ENCODE measurements at regions not wholly inside any gene's neighbourhood (a gene's known extent, or its start where the extent isn't known, plus 50 kb on each side); places are given as distances from the start of the nearest gene placed in this dataset.

GRCh38 chr20:24823176-24823784 is 125.8 kb upstream of the CST7 start:
- no peak overlapping the region for H3K27ac Mint-ChIP-seq

GRCh38 chr20:24823989-24824693 is 124.9 kb upstream of the CST7 start:
- Mint-ChIP-seq H3K27me3 (ENCODE audit: low read depth) (no peaks in the 10 kb centered on the region), H3K4me3 (no peak overlapping the region), H3K36me3 (ENCODE audit: low read depth) (no peaks in the 10 kb centered on the region), H3K4me1 (ENCODE audit: low read depth) (no peaks in the 10 kb centered on the region), H3K9me3 (no peaks in the 10 kb centered on the region), H3K27ac (no peak overlapping the region)
- no peak for DNase-seq (ENCODE audit: low spot score)

More at GRCh38 chr20:24823176-24823784, 125.8 kb upstream of the CST7 start:
- no peak overlapping the region for H3K4me3 Mint-ChIP-seq
- no peak for DNase-seq (ENCODE audit: low spot score)
- no peaks in the 10 kb centered on the region for H3K36me3 Mint-ChIP-seq (ENCODE audit: low read depth)
- H3K9me3 Mint-ChIP-seq = no peaks in the 10 kb centered on the region
- no peaks in the 10 kb centered on the region for H3K27me3 Mint-ChIP-seq (ENCODE audit: low read depth)
- H3K4me1 Mint-ChIP-seq (ENCODE audit: low read depth) = no peaks in the 10 kb centered on the region

- no peaks in the 10 kb centered on the region for H3K4me1 Mint-ChIP-seq (ENCODE audit: low read depth)
- H3K36me3 Mint-ChIP-seq (ENCODE audit: low read depth) = no peaks in the 10 kb centered on the region
- H3K27ac Mint-ChIP-seq = no peak overlapping the region
- H3K4me3 Mint-ChIP-seq = no peak overlapping the region
- no peaks in the 10 kb centered on the region for H3K27me3 Mint-ChIP-seq (ENCODE audit: low read depth)
- no peak for DNase-seq (ENCODE audit: low spot score)
- H3K9me3 Mint-ChIP-seq = no peaks in the 10 kb centered on the region
Measured at GRCh38 chr20:24825591-24825990, 123.5 kb upstream of the CST7 start.

DNA sequence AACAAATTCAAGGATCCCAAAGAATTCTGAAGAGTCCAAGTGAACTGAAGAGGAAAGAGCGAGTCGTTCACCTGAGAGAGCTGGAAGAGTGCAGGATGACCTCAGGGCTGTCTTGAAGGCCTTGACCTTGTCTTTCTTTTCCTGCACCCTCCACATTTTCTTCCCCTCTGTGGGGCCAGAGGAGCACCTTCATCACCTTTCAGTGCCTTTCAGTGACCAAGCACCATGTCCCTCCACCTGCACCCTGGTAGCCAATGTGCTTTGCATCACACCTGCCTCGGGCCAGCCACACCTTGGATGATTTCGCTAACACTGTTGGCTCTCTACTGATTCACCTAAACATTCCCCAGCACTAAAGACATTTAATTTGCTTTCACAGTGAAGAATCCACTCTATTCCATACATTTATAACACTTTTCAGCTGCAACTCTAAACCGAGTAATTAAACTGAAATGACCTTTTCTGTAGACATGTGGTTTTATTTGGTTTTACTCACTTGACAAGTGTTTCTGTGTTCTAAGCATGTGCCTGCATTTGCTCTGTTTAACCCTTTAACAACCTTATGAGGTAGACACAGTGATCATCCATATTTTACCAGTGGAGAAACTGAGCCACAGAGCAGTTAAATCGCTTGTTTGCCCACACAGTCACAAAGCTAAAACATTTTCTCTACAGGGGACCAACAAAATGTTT is 121.3 kb upstream of the CST7 start:
- no peaks in the 10 kb centered on the region for H3K27me3 Mint-ChIP-seq (ENCODE audit: low read depth)
- no peak for DNase-seq (ENCODE audit: low spot score)
- H3K36me3 Mint-ChIP-seq (ENCODE audit: low read depth) = no peaks in the 10 kb centered on the region
- no peak overlapping the region for H3K4me3 Mint-ChIP-seq
- H3K27ac Mint-ChIP-seq = no peak overlapping the region
- H3K9me3 Mint-ChIP-seq = no peaks in the 10 kb centered on the region
- no peaks in the 10 kb centered on the region for H3K4me1 Mint-ChIP-seq (ENCODE audit: low read depth)

DNA sequence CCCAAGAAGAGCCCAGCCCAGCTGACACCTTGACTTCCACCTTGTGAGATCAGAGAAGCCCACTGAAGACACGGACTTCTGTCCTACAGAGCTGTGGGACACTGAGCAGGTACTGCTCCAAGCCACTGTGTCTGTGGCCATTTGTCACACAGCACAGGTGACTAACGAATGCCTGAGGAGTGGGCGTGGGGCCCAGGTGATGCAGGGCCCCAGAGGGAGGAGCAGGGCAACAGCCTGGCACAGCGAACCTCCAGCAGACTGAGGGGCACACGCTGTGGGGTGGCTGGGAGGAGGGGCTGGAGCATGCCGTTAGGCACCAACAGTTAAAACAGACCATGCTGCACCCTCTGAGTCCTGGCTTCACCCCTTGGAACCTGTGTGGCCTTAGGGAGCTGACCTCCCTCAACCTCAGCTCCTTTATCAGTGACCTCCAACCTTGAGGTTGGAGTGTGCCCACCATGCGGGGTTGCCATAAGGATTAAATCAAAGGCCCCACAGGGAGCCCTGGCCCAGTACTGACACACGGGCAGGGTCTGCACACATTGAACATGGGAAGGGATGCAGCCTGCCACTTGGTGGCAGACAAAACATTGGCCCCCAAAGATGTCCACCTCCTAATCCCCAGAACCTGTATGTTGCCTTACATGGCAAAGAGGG is 119.9 kb upstream of the CST7 start:
- no peaks in the 10 kb centered on the region for H3K27me3 Mint-ChIP-seq (ENCODE audit: low read depth)
- H3K4me3 Mint-ChIP-seq = no peak overlapping the region
- no peak for DNase-seq (ENCODE audit: low spot score)
- H3K4me1 Mint-ChIP-seq (ENCODE audit: low read depth) = no peaks in the 10 kb centered on the region
- no peaks in the 10 kb centered on the region for H3K36me3 Mint-ChIP-seq (ENCODE audit: low read depth)
- H3K9me3 Mint-ChIP-seq = no peaks in the 10 kb centered on the region
- H3K27ac Mint-ChIP-seq = no peak overlapping the region

- no peaks in the 10 kb centered on the region for H3K27me3 Mint-ChIP-seq (ENCODE audit: low read depth)
- DNase-seq (ENCODE audit: low spot score) = no peak
- H3K9me3 Mint-ChIP-seq = no peaks in the 10 kb centered on the region
- no peaks in the 10 kb centered on the region for H3K4me1 Mint-ChIP-seq (ENCODE audit: low read depth)
- H3K36me3 Mint-ChIP-seq (ENCODE audit: low read depth) = no peaks in the 10 kb centered on the region
- no peak overlapping the region for H3K27ac Mint-ChIP-seq
- H3K4me3 Mint-ChIP-seq = no peak overlapping the region
Measured at GRCh38 chr20:24829649-24830370, 119.3 kb upstream of the CST7 start.

DNA sequence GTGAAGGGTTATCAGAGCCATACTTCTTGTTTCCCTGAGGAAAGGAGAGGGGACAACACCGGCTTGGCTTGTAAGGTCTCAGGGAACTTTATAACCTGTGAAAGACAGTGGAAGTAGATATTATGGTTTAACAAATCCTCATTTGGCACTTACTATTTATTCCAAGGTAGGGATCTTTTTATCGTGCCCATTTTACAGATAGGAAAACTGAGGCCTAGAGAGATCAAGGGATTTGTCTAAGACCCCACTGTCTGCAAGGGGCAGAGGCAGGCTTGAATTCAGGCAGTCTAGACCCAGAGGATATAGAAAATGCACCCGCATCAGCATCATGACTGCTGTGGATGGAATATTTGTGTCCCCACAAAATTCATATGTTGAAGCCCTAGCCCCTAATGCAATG is 118.4 kb upstream of the CST7 start:
- Mint-ChIP-seq H3K27me3 (ENCODE audit: low read depth) (no peaks in the 10 kb centered on the region), H3K4me1 (ENCODE audit: low read depth) (no peaks in the 10 kb centered on the region), H3K27ac (no peak overlapping the region), H3K9me3 (no peaks in the 10 kb centered on the region), H3K4me3 (no peak overlapping the region), H3K36me3 (ENCODE audit: low read depth) (no peaks in the 10 kb centered on the region)
- no peak for DNase-seq (ENCODE audit: low spot score)

- no peaks in the 10 kb centered on the region for H3K4me1 Mint-ChIP-seq (ENCODE audit: low read depth)
- H3K27me3 Mint-ChIP-seq (ENCODE audit: low read depth) = no peaks in the 10 kb centered on the region
- no peaks in the 10 kb centered on the region for H3K9me3 Mint-ChIP-seq
- H3K36me3 Mint-ChIP-seq (ENCODE audit: low read depth) = no peaks in the 10 kb centered on the region
- H3K27ac Mint-ChIP-seq = no peak overlapping the region
- no peak for DNase-seq (ENCODE audit: low spot score)
- no peak overlapping the region for H3K4me3 Mint-ChIP-seq
Measured at GRCh38 chr20:24831232-24831631, 117.8 kb upstream of the CST7 start.

DNA sequence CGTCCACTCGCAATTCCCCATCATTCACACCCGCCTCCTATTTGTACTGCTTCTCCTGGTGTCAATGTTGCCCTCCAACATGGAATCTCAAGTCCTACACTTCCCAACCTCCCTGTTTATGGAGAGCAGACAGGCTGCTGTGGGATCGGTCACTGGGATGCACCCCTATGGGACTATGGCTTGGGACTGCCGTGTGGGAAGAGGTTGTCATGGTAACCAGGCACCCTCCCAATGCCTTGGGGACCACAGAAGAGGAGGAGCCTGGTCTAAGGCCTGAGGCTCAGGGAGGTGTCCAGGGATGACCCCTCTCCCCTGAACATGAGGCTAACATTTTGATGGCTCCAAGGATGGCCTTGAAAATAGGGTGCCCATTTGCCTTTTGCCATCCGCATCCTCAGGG is 116.6 kb upstream of the CST7 start:
- Mint-ChIP-seq H3K36me3 (ENCODE audit: low read depth) (no peaks in the 10 kb centered on the region), H3K27ac (no peak overlapping the region), H3K27me3 (ENCODE audit: low read depth) (no peaks in the 10 kb centered on the region), H3K4me1 (ENCODE audit: low read depth) (no peaks in the 10 kb centered on the region), H3K4me3 (no peak overlapping the region), H3K9me3 (no peaks in the 10 kb centered on the region)
- DNase-seq (ENCODE audit: low spot score) = no peak

DNA sequence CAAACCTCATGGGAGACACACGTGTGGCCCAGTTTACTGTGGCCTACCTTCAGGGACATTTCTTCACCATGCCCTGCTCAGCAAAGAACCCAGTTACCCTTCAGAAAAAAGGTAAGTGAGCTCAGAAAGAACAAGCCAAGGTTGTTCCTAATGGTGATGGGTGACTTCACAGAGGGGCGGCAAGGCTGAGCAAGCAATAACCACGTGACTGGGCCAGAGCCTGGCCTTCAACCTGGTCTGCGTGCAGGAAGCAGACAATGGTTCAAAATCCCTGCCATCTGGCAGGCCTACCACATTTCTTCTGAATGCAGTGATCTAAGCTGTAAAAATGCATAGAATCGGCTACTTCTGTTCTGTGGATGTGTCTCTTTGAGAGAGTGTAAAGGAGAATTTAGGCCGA is 115.5 kb upstream of the CST7 start:
- H3K4me3 Mint-ChIP-seq = no peak overlapping the region
- no peaks in the 10 kb centered on the region for H3K36me3 Mint-ChIP-seq (ENCODE audit: low read depth)
- DNase-seq (ENCODE audit: low spot score) = no peak
- no peak overlapping the region for H3K27ac Mint-ChIP-seq
- no peaks in the 10 kb centered on the region for H3K4me1 Mint-ChIP-seq (ENCODE audit: low read depth)
- H3K9me3 Mint-ChIP-seq = no peaks in the 10 kb centered on the region
- H3K27me3 Mint-ChIP-seq (ENCODE audit: low read depth) = no peaks in the 10 kb centered on the region

DNA sequence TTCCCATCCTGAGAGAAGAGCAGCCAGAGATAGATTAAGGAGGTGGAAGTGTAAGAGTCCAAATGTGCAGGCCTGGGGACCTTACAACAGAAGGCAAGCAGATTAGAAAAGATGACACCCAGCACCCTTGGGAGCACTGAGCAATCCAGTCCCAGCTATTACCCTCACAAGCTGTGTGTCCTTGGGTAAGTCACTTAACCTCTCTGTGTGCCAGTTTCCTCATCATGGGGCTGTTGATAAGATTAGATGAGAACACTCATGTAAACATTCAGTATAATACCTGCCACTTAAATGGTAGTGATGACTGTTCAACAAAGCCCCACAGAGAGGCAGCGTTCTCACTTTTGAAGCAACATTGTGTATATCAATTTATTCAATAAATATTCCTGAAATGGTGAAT is 114.8 kb upstream of the CST7 start:
- no peak for DNase-seq (ENCODE audit: low spot score)

DNA sequence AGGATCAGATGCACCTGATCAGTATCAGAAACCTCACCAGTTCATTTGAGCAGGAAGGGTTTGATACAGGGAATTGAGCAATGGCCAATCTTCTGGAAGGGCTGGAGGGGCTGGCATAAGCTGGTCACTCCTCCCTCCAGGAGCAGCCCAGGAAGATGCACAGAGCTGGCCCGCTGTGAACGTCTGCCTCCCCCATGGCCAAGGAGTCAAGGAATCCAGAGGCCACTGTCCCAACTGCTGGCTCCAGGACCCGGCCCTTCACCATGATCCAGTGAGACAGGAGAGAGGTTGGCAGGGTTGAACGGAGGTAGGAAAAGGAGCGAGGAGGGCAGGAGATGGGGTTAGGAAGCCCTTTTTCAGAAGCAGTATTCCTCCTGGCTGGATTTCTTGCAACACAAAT is 113.9 kb upstream of the CST7 start:
- no peaks in the 10 kb centered on the region for H3K27me3 Mint-ChIP-seq (ENCODE audit: low read depth)
- no peaks in the 10 kb centered on the region for H3K9me3 Mint-ChIP-seq
- H3K4me1 Mint-ChIP-seq (ENCODE audit: low read depth) = no peaks in the 10 kb centered on the region
- H3K4me3 Mint-ChIP-seq = no peak overlapping the region
- no peak overlapping the region for H3K27ac Mint-ChIP-seq
- H3K36me3 Mint-ChIP-seq (ENCODE audit: low read depth) = no peaks in the 10 kb centered on the region
- no peak for DNase-seq (ENCODE audit: low spot score)

More for the DNA sequence above, 114.8 kb upstream of the CST7 start:
- no peaks in the 10 kb centered on the region for H3K9me3 Mint-ChIP-seq
- no peak overlapping the region for H3K4me3 Mint-ChIP-seq
- no peaks in the 10 kb centered on the region for H3K27me3 Mint-ChIP-seq (ENCODE audit: low read depth)
- no peaks in the 10 kb centered on the region for H3K36me3 Mint-ChIP-seq (ENCODE audit: low read depth)
- H3K4me1 Mint-ChIP-seq (ENCODE audit: low read depth) = no peaks in the 10 kb centered on the region
- no peak overlapping the region for H3K27ac Mint-ChIP-seq

GRCh38 chr20:24836041-24836533 is 113.0 kb upstream of the CST7 start:
- Mint-ChIP-seq H3K9me3 (no peaks in the 10 kb centered on the region), H3K4me3 (no peak overlapping the region), H3K27me3 (ENCODE audit: low read depth) (no peaks in the 10 kb centered on the region), H3K27ac (no peak overlapping the region), H3K36me3 (ENCODE audit: low read depth) (no peaks in the 10 kb centered on the region), H3K4me1 (ENCODE audit: low read depth) (no peaks in the 10 kb centered on the region)
- no peak for DNase-seq (ENCODE audit: low spot score)
